WI38 (cell line): ENCODE measurements at regions not wholly inside any gene's neighbourhood (a gene's known extent, or its start where the extent isn't known, plus 50 kb on each side); places are given as distances from the start of the nearest gene placed in this dataset.

ENCODE experiments used
- H3K4me3 ChIP-seq: 2 replicates; pipeline ENCODE4 v1.5.1; 2011; ENCODE audit warnings: low read depth, mild to moderate bottlenecking, control low read depth, low read length
- CTCF ChIP-seq: IDR thresholded peaks from 2 replicates; pipeline ENCODE4 v1.5.1; 2012; ENCODE audit warnings: low read depth, mild to moderate bottlenecking, control low read depth, low read length

GRCh38 chr9:107410420-107410819 lies 79.1 kb downstream of the KLF4 start:
- no peak overlapping the region for H3K4me3 ChIP-seq
- no peak for TF ChIP-seq CTCF

GRCh38 chr9:107409581-107410389 lies 79.8 kb downstream of the KLF4 start:
- no peak overlapping the region for H3K4me3 ChIP-seq
- TF ChIP-seq CTCF: no peak

GRCh38 chr9:107407675-107408074 lies 81.9 kb downstream of the KLF4 start:
- no peak for TF ChIP-seq CTCF

GRCh38 chr9:107405511-107405910 lies 84.1 kb downstream of the KLF4 start:
- no peak for TF ChIP-seq CTCF

More at GRCh38 chr9:107407675-107408074, 81.9 kb downstream of the KLF4 start:
- no peak overlapping the region for H3K4me3 ChIP-seq

GRCh38 chr9:107404736-107405135 lies 84.8 kb downstream of the KLF4 start:
- no peak overlapping the region for H3K4me3 ChIP-seq
- no peak for TF ChIP-seq CTCF

More at GRCh38 chr9:107405511-107405910, 84.1 kb downstream of the KLF4 start:
- H3K4me3 ChIP-seq: no peak overlapping the region

GRCh38 chr9:107404161-107404560 lies 85.4 kb downstream of the KLF4 start:
- TF ChIP-seq CTCF: no peak
- no peak overlapping the region for H3K4me3 ChIP-seq
